Lung (tissue), 11 donors: ENCODE measurements at regions not wholly inside any gene's neighbourhood (a gene's known extent, or its start where the extent isn't known, plus 50 kb on each side); places are given as distances from the start of the nearest gene placed in this dataset.

ENCODE experiments used
- ATAC-seq: fragments of 200-7000 bp; cut with Tn5 transposase; one replicate; pipeline ENCODE4 v1.9.1; 2020; ENCODE audit warnings: moderate number of reproducible peaks; ENCODE audit not compliant: insufficient read depth, low FRiP score
- DNase-seq, 3 donors: peaks; one replicate each; pipeline ENCODE4 v3.0.0-alpha.2; 2013 to 2017
- H3K27ac ChIP-seq, 2 donors: one replicate each; pipeline ENCODE4 v1.5.1; 2013; ENCODE audit warnings: mild to moderate bottlenecking in 2 of 2, moderate library complexity in 2 of 2, control low read depth in 1 of 2, inconsistent platforms in 1 of 2, low read depth in 1 of 2, low read length in 1 of 2
- H3K27me3 ChIP-seq, 3 donors: one replicate each; pipeline ENCODE4 v1.5.1; 2013; ENCODE audit warnings: low read length in 2 of 3; ENCODE audit not compliant: control insufficient read depth in 3 of 3, insufficient read depth in 3 of 3
- H3K36me3 ChIP-seq, 4 donors: one replicate each; pipeline ENCODE4 v1.5.1; 2013; ENCODE audit warnings: low read length in 4 of 4, mild to moderate bottlenecking in 1 of 4, moderate library complexity in 1 of 4; ENCODE audit not compliant: control insufficient read depth in 4 of 4, insufficient read depth in 4 of 4
- H3K4me1 ChIP-seq, 5 donors: one replicate each; pipeline ENCODE4 v1.5.1; 2013; ENCODE audit warnings: low read length in 5 of 5, mild to moderate bottlenecking in 2 of 5, moderate library complexity in 1 of 5; ENCODE audit not compliant: control insufficient read depth in 5 of 5, insufficient read depth in 5 of 5
- H3K4me3 ChIP-seq: one replicate; pipeline ENCODE4 v1.5.1; 2013; ENCODE audit warnings: mild to moderate bottlenecking, control low read depth, moderate library complexity
- H3K9ac ChIP-seq, 2 donors: one replicate each; pipeline ENCODE4 v1.5.1; 2013; ENCODE audit warnings: low read length in 2 of 2, control low read depth in 1 of 2; ENCODE audit not compliant: insufficient read depth in 1 of 2
- H3K9me3 ChIP-seq, 4 donors: one replicate each; pipeline ENCODE4 v1.5.1; 2013; ENCODE audit warnings: low read length in 3 of 4, mild to moderate bottlenecking in 1 of 4, moderate library complexity in 1 of 4; ENCODE audit not compliant: control insufficient read depth in 4 of 4, insufficient read depth in 3 of 4
- WGBS, 2 donors: extraction: QIAGEN DNeasy Blood & Tissue Kit; methylation state at CpG; one replicate each; pipeline ENCODE4 v1.1.7; 2013; 5-methylcytosine and 5-hydroxymethylcytosine counted together
- TF ChIP-seq, protein P1 (sequence below): IDR thresholded peaks from 2 replicates; pipeline ENCODE4 v1.5.1; 2012; ENCODE audit warnings: mild to moderate bottlenecking; ENCODE audit errors: control extremely low read depth, extremely low read depth
- donor health status: control.
- donor health status: control.
- donor health status: Bipolar disorder and iron deficiency.
- donor health status: healthy.
- donor health status: DM: yes; HTN: yes; CAD: no.

GRCh38 chr3:135781026-135781815 is 184.3 kb upstream of the PPP2R3A start:
- no peak for DNase-seq
- TF ChIP-seq, protein P1, sequence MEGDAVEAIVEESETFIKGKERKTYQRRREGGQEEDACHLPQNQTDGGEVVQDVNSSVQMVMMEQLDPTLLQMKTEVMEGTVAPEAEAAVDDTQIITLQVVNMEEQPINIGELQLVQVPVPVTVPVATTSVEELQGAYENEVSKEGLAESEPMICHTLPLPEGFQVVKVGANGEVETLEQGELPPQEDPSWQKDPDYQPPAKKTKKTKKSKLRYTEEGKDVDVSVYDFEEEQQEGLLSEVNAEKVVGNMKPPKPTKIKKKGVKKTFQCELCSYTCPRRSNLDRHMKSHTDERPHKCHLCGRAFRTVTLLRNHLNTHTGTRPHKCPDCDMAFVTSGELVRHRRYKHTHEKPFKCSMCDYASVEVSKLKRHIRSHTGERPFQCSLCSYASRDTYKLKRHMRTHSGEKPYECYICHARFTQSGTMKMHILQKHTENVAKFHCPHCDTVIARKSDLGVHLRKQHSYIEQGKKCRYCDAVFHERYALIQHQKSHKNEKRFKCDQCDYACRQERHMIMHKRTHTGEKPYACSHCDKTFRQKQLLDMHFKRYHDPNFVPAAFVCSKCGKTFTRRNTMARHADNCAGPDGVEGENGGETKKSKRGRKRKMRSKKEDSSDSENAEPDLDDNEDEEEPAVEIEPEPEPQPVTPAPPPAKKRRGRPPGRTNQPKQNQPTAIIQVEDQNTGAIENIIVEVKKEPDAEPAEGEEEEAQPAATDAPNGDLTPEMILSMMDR = no peak
- Histone ChIP-seq H3K27ac (no peak overlapping the region), H3K9me3 (peaks cover 0 to 3% (median 1%) of the 10 kb centered on the region in 4 donors), H3K9ac (no peak overlapping the region), H3K36me3 (no peaks in the 10 kb centered on the region), H3K27me3 (no peaks in the 10 kb centered on the region), H3K4me3 (no peak overlapping the region), H3K4me1 (no peaks in the 10 kb centered on the region)
- no peak for ATAC-seq
- WGBS, 2 donors = 79 to 85% methylated on average over 3 of the region's 3 CpGs

GRCh38 chr3:135784557-135784956 is 181.0 kb upstream of the PPP2R3A start:
- ATAC-seq = no peak
- H3K9ac ChIP-seq = no peak overlapping the region
- 42 to 49% methylated on average over 1 of the region's 1 CpG for WGBS, 2 donors

GRCh38 chr3:135788146-135788545 is 177.4 kb upstream of the PPP2R3A start:
- ATAC-seq = no peak
- no peaks in the 10 kb centered on the region for H3K4me1 ChIP-seq
- H3K9me3 ChIP-seq = peaks cover 0 to 5% (median 0%) of the 10 kb centered on the region in 4 donors
- H3K4me3 ChIP-seq = no peak overlapping the region
- H3K9ac ChIP-seq = no peak overlapping the region
- no peaks in the 10 kb centered on the region for H3K36me3 ChIP-seq
- H3K27ac ChIP-seq = no peak overlapping the region
- H3K27me3 ChIP-seq = no peaks in the 10 kb centered on the region
- TF ChIP-seq, protein P1 = no peak
- DNase-seq = no peak
- 78 to 91% methylated on average over 4 of the region's 4 CpGs for WGBS, 2 donors

More at GRCh38 chr3:135784557-135784956, 181.0 kb upstream of the PPP2R3A start:
- Histone ChIP-seq H3K27ac (no peak overlapping the region), H3K36me3 (no peaks in the 10 kb centered on the region), H3K4me3 (no peak overlapping the region), H3K9me3 (peaks cover 0 to 3% (median 0%) of the 10 kb centered on the region in 4 donors), H3K27me3 (no peaks in the 10 kb centered on the region), H3K4me1 (no peaks in the 10 kb centered on the region)
- DNase-seq = no peak
- TF ChIP-seq, protein P1 = no peak
